GF-D8 (cell line): ENCODE measurements at regions not wholly inside any gene's neighbourhood (a gene's known extent, or its start where the extent isn't known, plus 50 kb on each side); places are given as distances from the start of the nearest gene placed in this dataset.
"Not testable (repeated sequence)": the region's sequence is repeated elsewhere in the genome, so short reads cannot be mapped to it uniquely, and the experiment has no call there.

Experiments
- DNase-seq: peaks from one replicate; lab custom pipeline; 2025; lab: John Stamatoyannopoulos, UW

DNA sequence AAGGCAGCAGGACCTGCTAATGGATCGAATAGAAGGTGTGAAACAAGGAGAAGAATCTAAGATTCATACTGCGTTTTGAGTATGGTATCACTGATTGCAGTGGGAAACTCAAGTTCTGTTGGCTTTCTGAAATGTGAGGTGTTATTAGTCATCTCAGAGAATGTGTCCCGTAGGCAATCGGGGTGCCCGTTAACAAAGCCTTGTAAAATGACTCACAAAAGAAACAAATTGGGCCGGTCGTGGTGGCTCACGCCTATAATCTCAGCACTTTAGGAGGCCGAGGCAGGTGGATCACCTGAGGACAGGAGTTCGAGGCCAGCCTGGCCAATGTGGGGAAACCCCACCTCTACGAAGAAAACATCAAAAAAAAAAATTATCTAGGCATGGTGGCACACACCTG, 118.2 kb upstream of the C7orf33 start:
- no peak for DNase-seq

GRCh38 chr7:148473703-148474480, 116.7 kb upstream of the C7orf33 start:
- no peak for DNase-seq

GRCh38 chr7:148474481-148475025, 116.0 kb upstream of the C7orf33 start:
- DNase-seq, result no peak

GRCh38 chr7:148478551-148478950, 112.0 kb upstream of the C7orf33 start:
- DNase-seq, result no peak

DNA sequence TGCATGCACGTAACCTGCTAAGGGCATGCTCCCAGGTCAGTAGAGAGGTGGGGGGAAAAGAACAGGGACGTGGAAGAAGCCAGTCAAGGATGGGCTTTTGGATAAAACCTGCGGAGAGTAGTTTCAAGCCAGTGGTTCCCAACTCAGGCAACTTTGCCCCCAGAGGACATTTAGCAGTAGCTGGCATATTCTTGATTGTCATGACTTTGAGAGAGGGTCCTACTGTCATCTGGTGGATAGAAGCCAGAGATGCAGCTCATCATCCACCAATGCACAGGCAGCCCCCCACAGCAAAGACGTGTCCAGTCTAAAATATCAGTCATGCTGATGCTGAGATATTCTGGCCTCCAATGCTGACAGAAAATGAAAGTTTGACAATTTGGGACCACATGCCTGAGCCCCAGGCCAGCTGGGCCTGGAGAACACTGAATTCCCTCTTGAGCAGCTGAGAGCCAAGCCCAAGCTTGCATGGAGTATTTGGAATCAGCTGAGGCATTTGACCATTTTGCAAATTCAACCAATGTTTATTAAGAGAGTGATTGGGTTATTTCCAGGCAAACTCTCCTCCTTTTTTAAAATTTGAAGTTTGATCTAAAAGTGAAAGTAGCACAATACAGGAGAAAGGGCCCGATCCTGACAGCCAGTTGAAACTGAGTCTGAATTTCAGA, 110.0 kb upstream of the C7orf33 start:
- no peak for DNase-seq

DNA sequence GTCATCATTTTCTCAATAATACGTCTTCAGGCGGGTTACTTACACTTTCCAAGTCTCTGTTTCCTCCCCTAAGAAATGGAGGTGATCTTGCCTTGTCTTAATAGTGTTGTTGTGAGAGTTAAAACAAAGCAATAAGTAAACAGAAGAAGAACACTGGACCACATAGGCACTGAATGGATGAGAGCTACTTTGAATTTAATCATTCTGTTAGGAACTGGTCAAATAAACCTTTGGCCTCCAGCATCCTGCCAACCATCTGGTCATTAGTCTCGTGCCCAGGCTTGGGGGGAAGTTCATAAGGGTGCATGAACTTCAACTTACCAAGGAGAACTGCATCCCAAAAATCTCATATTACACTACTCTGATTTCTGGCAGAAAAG, 109.4 kb upstream of the C7orf33 start:
- DNase-seq, result no peak

GRCh38 chr7:148481971-148482626, 108.5 kb upstream of the C7orf33 start:
- DNase-seq, result no peak

- DNase-seq, result no peak
Measured at GRCh38 chr7:148483515-148484308, 106.9 kb upstream of the C7orf33 start.

DNA sequence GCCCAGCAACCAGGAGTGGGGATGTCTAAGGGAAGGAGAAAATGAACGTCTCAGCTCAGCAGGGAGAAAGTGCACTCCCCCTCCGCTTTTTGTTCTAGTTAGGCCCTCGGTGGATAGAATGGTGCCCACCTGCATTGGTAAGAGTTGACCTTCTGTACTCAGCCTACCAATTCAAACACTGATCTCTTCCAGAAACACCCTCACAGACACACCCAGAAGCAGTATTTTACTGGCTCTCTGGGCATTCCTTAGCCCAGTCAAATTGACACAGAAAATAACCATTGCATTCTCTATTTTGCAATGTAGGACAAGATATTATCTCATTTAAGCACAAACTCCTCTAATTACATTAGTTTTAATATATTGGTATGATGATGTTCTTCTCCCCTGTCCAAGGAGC, 106.1 kb upstream of the C7orf33 start:
- no peak for DNase-seq

DNA sequence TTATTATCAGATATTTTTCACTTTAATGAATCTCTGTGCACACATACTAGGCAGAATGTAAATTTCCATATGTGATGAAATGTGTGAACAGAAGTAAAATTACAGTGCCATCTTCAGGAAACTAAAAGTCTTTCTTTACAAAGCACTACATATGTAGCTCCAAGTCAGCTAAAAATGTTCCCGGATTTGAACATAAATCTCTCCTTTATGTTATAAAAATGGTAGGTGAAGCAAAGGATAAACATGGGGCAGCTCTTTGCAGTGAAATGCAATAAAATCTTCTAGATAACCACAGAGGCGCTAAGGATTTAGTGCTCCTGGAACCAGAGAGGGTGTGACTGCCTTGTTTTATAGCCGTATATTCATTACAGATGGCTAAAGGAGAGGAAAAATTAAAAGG, 104.9 kb upstream of the C7orf33 start:
- DNase-seq, result no peak

GRCh38 chr7:148486937-148487336, 103.6 kb upstream of the C7orf33 start:
- DNase-seq, result no peak

- no peak for DNase-seq
Measured at GRCh38 chr7:148487912-148488311, 102.7 kb upstream of the C7orf33 start.

DNA sequence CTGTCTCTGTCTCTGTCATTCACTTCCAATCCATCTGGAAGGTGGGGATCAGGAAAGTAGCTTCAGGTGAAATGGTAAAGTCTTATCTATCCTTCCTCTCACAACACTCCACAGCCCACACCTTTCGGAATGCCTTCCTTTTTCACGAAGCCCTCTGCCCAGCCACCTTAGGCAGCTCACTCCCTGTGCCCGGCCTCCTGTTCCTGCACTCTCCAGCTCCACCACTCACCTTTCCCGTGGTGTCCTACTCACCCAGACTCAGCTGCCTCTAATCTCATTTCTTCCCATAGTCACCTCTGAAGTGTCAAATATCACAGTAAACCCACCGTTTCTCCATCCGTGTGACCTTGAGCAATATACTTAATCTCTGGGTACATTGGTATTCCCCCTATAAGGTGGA, 100.9 kb upstream of the C7orf33 start:
- no peak for DNase-seq

GRCh38 chr7:148492157-148492860, 98.3 kb upstream of the C7orf33 start:
- DNase-seq, result no peak

- DNase-seq, result no peak
Measured at GRCh38 chr7:148495605-148496004, 95.0 kb upstream of the C7orf33 start.

GRCh38 chr7:148500978-148501377, 89.6 kb upstream of the C7orf33 start:
- no peak for DNase-seq

DNA sequence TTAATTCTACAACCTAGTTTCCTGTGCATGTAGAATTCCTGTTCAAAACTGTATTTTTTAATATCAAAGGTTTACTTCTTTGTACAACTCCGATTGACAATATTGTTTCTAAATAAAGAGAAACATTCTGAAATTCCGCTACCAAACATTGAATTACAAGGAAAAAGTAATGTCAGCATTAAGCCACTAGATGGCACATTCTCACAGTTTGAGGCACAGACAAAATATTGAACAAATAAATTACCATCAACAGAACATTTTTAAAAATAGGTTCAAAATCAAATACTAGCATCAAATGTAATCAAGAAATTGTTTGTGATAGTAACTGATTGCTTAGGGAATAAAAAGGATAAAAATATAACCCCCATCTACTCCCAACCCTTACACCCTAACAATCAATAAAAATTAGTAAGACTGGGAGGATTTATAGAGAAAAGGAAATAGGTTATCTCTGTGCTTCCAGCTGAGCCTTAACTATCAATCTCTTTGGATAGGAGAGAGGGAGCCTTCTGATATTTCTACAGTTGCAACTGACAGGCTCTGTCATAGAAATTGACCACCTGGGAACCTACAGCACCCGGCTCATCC, 86.6 kb upstream of the C7orf33 start:
- no peak for DNase-seq

DNA sequence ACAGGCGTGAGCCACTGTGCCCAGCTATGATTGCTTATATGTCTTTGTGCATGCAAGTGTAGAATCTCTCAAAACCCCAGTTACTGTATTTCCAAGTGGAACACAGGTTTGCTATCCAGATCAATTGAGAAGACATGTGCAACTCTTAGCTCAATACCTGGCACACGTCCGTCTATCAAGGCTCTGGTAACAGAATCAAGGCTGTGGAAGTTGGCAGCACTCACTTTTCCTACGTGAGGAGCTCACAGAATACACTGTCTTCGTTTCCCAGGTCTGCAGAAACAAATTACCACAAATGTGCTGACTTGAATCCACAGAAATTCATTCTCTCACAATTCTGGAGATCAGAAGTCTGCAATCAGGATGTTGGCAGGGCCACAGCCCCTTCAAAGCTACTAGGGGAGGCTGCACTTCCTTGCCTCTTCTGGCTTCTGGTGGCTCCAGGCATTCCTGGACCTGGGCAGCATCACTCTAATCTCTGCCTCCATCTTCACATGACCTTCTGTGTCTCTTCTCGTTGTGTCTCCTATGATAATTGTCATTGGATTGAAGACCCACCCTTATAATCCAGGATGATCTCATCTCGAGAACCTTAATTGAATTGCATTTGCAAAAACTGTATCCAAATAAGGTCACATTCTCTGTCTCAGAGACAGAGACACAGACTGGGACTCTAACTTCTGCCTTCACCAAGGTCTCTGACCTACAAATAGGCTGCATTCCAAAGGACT, 84.8 kb upstream of the C7orf33 start:
- DNase-seq, result no peak

DNA sequence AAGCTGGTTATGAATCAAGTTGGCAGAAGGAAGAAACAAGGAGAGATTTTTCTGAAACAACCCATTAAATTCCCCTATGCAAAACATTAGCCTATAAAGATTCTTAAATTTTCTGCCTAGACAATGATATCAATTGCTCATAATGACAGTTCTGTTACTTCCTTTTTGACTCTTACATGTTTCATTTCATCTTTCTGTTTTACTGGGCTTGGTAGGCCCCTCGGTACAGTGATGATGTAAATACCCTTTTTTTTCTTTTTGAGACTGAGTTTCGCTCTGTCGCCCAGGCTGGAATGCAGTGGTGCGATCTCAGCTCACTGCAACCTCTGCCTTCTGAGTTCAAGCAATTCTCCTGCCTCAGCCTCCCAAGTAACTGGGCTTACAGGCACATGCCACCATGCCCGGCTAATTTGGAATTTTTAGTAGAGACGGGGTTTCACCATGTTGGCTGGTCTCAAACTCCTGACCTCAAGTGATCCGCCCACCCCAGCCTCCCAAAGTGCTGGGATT, 83.4 kb upstream of the C7orf33 start:
- not testable (repeated sequence) for DNase-seq

- DNase-seq, result no peak
Measured at GRCh38 chr7:148507787-148508186, 82.8 kb upstream of the C7orf33 start.
